HG03066 (cell line): ENCODE measurements at regions not wholly inside any gene's neighbourhood (a gene's known extent, or its start where the extent isn't known, plus 50 kb on each side); places are given as distances from the start of the nearest gene placed in this dataset.
"Not testable (repeated sequence)": the region's sequence is repeated elsewhere in the genome, so short reads cannot be mapped to it uniquely, and the experiment has no call there.

ENCODE experiments used
- ATAC-seq: cut with Tn5 transposase; IDR thresholded peaks from one replicate; pipeline ENCODE4 v1.9.1; 2021; ENCODE audit warnings: low read depth; ENCODE audit not compliant: unreplicated experiment

DNA sequence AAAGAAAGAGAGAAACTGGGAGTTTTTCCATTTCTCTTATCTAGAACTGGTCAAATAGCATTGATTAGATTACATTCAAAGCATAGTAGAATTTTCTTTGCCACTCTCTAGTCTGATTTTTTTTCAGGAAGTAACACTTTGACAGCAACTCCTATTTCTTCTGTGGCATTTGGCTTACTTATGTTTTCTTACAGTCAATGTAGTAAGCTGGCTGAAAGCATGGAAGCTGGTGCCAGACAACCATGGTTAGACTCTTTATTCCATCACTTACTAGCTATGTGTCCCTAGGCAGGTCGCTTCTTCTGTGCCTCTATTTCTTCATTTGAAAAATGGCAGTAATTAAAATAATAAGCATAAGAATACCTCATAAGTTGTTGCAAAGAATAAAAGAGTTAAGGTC lies 54.2 kb upstream of the OPRM1 start:
- no peak for ATAC-seq

DNA sequence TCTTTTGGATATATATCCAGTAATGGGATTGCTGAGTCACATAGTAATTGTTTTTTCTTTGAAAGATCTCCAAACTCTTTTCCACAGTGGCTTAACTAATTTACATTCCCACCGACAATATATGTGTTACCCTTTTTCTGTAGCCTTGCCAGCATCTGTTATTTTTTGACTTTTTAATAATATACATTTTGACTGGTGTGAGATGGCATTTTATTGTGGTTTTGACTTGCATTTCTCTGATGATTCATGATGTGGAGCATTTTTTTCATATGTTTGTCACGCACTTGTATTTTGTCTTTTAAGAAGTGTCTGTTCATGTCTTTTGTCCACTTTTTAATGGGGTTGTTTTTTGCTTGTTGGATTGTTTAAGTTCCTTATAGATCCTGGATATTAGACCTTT lies 58.9 kb upstream of the OPRM1 start:
- no peak for ATAC-seq

DNA sequence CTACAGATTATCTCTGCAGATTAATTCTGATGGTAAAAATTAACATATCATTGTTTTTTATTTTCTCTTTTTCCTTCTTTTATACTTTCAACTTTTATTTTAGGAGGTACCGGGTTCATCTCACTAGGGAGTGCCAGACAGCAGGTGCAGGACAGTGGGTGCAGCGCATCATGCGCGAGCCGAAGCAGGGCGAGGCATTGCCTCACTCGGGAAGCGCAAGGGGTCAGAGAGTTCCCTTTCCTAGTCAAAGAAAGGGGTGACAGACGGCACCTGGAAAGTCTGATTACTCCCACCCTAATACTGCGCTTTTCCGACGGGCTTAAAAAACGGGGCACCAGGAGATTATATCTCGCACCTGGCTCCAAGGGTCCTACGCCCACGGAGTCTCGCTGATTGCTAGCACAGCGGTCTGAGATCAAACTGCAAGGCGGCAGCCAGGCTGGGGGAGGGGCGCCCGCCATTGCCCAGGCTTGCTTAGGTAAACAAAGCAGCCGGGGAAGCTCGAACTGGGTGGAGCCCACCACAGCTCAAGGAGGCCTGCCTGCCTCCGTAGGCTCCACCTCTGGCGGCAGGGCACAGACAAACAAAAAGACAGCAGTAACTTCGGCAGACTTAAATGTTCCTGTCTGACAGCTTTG lies 60.0 kb upstream of the OPRM1 start:
- not testable (repeated sequence) for ATAC-seq

DNA sequence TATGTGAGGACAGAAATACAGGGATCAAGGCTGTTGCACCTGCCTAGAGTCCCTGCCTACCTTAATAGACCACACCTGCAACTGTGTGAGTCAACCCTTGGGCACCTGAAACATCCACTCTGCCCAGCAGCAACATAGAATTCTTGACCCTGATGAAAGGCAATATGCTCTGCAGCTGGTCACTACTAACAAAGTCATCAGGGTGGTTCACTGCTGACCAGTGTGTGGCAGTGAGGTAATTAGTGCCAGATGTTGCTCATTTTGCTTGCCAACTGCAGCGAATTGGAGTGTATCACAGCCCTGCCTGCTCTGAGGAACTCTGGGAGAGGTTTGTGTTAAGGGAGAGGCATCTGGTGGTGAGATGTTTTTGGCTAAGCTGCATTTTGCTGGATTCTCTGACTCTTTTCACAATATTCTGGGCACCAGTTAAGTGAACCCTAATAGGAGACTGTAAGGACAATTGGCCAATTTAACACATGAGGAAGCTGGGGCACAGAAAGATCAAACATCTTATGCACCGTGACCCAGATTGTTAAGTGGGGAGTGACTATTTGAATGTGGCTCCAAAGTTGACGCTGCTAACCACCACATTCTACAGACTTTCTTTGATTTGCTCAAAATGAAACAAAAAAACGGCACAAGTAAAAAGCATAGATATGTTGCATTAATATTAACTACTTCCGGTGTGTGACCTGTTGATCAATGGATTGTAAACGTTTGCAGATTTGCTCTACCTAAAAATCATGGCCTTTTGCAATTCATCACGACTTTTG lies 61.9 kb upstream of the OPRM1 start:
- no peak for ATAC-seq

DNA sequence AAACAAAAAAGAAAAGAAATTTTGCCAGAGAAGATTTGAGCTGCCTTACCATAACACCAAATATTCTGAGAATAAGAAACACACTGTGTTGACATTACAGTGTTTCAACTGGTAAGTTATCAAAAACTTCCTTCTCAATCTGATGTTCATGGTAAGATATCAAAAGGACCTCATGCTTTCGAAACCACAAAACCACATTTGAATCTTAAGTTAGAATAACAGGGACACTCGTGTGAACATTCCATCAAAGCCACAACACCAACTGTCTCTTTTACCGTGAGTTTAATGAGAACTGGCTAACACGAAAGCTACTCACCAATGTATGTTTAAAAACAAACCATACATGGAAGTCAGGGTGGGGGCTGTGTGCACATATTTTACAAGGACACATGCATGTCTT lies 73.0 kb upstream of the OPRM1 start:
- ATAC-seq: no peak

DNA sequence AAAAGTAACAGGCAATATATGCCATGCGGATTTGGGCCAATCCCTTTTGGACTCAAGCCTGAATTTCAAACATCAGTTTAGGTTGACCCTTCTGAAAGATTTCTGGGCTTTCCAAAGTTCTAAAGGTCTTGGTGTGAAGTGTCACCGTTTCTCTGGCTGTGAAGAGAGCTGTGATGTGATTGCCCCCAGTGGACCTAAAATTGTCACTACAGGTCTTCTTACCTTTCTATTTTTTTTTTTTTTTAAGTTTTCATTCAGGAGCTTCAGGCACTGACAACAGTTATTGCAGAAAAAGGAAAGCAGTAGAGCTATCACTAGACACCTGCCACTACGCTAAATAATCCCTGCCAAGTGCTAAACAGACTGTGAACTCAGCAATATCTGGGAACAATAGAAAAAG lies 75.7 kb upstream of the OPRM1 start:
- no peak for ATAC-seq

DNA sequence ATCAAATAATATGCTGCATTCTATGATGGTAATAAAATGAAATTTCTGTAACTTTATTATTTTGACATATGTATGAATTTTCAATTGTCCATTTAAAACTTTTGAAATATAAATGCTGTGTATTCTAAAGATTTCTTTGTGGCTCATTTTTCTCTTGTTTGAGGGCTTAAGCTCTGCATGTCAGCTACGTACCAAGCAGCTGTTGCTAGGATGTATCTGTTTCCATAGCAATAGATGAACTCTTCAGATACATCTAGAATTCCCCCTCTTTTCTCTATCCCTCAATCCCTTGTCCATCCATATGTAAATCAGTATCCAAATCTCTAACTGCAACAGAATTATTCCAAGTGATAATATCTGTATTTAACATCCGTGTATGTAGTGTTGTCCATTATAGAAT lies 76.5 kb upstream of the OPRM1 start:
- no peak for ATAC-seq

DNA sequence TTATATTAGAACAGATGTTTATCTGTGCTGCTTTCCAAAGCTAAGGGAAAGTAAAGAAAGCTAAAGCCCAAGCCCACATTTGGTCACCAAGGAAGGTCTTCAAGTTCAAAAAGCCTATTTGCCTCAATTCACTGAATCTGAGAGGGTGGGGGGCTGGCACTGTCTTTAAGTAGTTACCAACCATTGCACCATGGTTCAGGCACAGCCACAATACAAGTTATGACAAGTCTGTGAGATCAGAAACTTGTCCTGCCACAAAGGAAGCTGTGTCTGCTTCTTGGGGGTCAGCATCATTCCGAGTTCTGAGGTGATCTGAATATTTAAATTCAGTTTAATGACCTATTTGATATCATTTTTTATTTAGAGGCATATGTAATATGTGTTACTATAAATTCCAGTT lies 78.3 kb upstream of the OPRM1 start:
- ATAC-seq: no peak

DNA sequence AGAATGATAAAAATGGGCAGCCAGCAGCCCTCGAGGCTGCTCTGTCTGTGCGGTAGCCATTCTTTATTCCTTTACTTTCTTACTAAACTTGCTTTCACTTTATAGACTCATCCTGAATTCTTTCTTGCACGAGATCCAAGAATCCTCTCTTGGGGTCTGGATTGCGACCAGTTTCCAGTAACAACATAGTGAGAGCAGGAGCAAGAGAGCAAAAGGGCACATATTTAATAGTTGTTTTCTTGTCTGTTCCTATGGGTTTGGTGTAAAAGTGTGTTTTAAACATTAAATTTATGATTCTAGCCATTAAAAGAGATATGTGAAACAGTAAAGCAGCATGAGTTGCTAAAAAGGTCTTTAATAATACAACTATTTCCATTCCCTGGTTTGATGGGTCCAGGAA lies 78.8 kb upstream of the OPRM1 start:
- no peak for ATAC-seq

DNA sequence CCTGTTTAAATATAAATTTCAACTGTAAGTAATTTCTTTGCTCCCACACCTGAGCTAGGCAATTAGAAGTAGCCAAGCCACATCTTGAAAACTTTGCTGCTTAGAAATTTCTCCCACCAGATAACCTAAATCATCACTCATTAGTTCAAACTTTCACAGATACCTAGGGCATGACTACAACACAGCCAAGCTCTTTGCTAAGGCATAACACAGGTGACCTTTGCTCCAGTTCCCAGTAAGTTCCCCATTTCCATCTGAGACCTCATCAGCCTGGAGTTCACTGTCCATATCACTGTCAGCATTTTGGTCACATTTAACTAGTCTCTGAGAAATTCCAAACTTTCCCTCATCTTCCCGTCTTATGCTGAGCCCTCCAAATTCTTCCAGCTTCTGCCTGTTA lies 79.8 kb upstream of the OPRM1 start:
- ATAC-seq: no peak

DNA sequence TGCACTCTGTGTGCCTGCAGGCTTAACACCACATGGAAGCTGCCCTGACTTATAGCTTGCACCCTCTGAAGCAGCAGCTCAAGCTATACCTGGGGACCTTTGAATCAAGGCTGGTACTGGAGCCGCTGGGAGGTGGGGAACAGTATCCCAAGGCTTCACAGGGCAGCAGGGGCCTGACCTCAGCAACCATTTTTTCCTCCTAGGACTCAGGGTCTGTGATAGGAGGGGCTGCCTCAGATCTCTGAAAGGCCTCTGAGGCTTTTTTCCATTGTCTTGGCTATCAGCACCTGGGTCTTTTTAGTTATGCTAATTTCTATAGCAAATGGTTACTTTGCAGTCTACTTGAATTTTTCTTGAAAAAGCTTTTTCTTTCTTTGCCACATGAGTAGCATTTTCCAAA lies 80.2 kb upstream of the OPRM1 start:
- ATAC-seq: no peak

DNA sequence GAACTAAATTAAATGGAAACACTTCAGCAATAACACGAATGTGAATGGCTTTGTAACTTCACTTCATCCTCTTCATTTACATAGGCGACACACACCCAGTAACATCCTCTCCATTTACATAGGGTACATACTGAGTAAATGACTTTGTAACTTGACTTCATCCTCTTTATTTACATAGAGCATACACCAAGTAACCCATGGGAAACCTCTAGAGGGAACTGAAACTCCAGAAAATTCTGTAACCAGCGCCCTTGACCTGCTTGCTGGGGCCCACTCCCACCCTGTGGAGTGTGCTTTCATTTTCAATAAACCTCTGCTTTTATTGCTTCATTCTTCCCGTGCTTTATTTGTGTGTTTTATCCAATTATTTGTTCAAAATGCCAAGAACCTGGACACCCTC lies 81.6 kb upstream of the OPRM1 start:
- ATAC-seq: peak; percentile 82

DNA sequence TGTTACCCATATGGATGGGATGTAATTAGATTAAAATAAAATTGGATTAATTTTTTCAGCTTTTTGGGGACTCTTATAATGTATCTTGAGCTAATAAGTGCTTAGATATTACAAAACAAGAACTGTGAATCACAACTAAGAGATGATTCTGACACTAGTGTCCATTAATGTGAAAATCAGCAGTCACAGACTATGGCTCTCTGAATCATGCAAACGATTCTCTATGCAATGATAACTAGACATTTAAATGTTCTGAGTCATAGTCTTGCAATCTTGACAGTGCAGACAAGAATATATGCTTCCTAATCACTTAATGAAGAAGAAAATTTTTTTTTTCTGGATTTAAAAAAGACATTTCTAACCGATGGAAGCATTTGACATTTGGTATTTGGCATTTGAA lies 82.2 kb upstream of the OPRM1 start:
- no peak for ATAC-seq

DNA sequence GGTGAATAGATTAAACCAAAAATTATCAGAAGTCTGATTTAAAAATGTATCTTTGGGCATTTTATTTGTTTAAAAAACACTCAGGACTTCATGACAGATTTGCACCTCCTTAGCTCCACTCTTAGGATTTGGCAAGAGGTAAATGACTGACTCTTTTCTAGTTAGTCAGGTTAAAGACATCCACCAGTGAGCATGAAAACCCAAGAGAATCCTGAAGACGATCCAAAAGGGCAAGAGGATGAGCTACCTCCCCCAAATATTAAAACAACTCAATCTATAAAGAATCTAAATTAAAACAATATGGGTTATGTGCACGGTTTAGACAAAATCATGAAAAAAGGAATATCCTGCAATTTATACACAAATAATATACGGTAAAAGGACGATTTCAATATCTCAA lies 89.4 kb upstream of the OPRM1 start:
- ATAC-seq: no peak

DNA sequence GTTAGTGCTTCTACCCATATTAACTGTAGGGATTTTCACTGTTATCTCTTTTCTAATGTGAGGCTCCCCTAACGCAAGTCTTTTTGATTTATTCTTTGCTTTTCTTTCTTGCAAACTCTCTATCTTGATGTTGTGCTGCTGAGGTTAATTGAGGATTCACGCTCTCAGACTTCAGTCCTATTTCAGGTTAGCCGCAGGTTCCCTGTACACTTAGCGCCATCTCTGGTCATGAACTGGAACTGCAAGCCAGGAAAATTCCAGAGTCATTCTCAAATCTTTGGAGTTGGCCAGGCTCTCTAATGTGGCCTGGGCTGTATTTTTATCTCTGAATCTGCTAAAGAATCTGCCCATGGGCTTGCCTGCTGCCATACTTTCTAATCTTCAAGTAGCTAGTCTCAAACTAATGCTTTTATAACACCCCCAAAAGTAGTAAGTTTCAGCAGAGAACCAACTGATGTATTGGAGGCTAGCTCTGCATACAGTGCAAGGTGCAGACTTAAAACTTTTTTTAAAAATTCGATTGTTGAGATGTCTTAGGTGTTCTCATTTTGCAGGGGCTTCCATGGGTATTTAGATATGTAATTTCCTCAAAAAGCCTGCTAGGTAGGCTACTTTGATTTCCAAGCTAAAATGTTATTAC lies 91.1 kb upstream of the OPRM1 start:
- ATAC-seq: peak; percentile 46

DNA sequence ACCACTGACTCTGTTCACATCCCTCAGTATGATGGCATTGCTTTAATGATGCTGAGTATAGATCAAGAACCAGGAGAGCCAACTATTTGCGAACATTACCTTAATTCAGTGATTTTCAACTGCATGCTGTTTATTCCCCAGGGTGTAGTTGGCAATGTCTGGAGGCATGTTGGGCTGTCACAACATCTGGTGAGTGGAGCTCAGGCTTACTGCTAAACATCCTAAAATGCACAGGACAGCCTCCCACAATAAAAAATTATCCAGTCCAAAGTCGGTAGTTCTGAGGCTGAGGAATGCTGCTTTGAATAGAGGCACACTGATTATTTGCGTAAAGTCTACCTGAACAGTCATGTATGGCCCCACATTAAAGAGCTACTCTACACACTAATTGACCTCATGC lies 94.8 kb upstream of the OPRM1 start:
- no peak for ATAC-seq

DNA sequence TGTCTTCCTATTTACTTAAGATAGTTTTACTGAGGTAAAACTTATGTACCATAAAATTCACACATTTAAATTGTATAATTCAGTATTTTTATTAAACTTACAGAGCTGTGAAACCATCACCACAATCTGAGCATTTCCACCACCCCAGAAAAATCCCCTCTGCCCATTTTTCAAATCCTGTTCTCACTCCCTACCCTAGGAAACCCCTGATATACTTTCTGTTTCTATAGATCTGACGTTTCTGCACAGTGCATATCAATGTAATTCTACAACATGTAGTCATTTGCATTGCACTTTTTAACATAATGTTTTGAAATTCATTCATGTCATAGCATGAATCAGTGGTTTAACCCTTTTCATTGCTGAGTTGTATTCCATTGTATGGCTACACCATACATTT lies 96.7 kb upstream of the OPRM1 start:
- no peak for ATAC-seq

DNA sequence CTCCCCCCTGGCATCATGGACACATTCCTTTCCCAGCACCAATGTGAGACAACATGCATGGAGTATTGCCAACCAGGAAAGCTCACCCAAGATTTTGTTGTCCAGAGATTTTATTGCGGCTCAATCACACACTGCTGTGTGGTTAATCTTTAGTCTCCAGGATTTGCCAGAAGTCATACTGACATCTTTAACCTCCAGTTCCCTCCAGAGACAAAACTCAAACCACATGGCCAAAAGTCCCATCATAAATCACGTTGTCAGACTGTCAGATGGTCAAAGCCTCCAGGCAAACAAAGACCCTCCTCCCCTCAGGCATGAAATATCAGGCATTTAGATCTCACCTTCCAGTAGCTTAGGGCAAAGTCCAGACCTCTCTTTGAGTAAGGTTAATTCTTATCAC lies 97.3 kb upstream of the OPRM1 start:
- no peak for ATAC-seq

DNA sequence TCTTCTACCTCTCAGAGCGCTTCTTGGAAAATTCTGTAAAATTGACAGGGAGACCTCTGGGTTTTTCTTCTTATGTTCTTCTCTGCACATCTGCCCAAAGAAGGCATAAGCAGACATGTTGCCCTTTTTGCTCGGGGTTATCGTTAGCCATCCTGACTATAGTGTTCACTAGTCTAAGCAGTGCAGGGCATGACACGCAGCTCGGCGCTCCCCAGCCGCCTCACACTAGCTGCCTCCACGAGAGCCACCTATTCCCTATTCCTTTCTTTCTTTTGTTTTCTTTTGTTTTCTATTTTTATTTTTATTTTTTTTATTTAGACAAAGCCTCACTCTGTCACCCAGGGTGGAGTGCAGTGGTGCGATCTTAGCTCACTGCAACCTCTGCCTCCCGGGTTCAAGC lies 100.2 kb upstream of the OPRM1 start:
- ATAC-seq: no peak

DNA sequence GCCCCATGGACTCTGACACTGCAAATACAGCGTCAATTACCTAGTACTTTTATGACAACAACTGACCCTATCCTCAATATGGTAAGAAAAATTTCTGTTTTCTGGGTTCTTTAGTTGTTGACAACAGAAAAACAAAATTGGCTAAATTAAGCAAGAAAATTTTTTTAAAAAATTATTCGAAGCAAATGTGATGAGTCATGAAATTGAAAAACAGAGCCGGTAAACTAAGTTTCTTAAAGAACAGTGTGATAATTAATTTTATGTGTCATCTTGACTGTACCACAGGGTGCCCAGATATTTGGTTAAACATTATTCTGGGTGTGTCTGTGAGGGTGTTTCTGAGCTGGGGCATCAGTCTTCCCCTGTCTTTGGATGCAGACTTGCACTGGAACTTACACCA lies 107.6 kb upstream of the OPRM1 start:
- no peak for ATAC-seq

DNA sequence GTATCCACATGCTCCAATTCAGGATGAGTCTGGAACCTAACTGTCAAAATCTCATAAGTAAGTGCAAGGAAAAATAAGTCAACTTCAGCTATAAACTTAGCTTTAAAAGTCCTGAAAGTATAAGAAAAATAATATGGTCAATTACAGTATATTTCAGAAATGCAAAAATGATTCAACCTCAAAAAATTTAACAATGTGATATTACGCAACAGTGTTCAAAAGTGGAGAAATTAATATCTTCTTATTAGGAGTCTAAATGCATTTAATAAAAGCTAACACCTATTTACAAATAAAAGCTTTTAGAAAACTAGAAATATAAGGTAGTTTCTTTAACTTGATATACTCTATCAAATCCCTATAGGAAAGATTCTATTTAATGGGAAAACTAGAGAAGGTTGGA lies 111.2 kb upstream of the OPRM1 start:
- ATAC-seq: no peak
